Breast epithelium (tissue), 3 donors: ENCODE measurements at regions not wholly inside any gene's neighbourhood (a gene's known extent, or its start where the extent isn't known, plus 50 kb on each side); places are given as distances from the start of the nearest gene placed in this dataset.

ENCODE experiments used
- POLR2A ChIP-seq: fragments of 450-650 bp; IDR thresholded peaks from one replicate; pipeline ENCODE4 v1.6.1; 2016; ENCODE audit warnings: antibody characterized with exemption, mild to moderate bottlenecking, moderate library complexity
- POLR2AphosphoS5 ChIP-seq, 3 donors: sonication (generic); formaldehyde crosslinking; IDR thresholded peaks; one replicate each; pipeline ENCODE4 v1.6.1; 2017; ENCODE audit warnings: antibody characterized with exemption in 3 of 3
- TF ChIP-seq, protein P1 (sequence below), 3 donors: fragments of 450-650 bp; IDR thresholded peaks; one replicate each; pipeline ENCODE4 v1.5.1; 2016 to 2017; ENCODE audit warnings: antibody characterized with exemption in 3 of 3, mild to moderate bottlenecking in 3 of 3, moderate library complexity in 3 of 3

DNA sequence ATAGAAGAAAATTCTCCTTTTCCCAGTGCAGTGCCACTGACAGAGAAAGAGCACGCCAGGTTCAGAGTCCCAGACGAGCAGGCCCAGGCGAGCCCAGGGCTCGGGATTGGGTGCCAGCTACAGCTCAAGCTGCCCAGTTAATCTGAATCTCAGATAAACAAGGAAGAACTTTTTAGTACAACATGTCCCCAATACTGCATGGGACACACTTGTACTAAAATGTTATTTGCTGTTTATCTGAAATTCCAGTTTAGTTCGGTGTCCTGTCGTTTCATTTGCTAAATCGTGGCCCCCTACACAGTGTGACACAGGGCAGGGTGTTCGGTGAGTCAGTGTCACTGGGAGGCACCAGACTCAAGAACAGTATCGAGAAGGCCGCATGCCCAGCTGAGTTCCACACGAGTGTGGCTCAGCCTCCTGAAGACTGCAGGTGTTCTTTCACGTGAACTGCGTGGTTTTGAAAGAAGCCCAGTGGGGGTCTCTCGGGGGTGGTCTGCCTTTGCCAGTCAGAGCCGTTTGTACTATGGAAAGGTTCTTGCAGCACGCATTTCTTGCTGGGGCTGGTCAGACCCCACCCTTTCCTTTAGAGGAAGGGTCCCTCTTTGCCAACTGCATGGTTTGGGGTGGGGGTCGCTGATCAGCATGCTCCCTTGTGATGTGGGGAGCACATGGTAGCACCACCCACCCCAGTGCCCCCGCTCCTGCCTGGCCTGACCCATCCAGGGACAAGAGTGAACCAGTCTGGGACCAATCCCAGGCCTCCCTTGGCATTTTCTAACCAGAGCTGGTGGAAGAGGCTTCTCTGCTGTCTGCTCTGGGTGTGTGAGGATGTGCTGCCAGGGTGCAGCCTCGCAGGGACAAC is 115.6 kb upstream of the B3GAT1 start:
- no peak for TF ChIP-seq POLR2AphosphoS5 (IDR thresholded peaks at IDR 0.05)
- TF ChIP-seq, protein P1, sequence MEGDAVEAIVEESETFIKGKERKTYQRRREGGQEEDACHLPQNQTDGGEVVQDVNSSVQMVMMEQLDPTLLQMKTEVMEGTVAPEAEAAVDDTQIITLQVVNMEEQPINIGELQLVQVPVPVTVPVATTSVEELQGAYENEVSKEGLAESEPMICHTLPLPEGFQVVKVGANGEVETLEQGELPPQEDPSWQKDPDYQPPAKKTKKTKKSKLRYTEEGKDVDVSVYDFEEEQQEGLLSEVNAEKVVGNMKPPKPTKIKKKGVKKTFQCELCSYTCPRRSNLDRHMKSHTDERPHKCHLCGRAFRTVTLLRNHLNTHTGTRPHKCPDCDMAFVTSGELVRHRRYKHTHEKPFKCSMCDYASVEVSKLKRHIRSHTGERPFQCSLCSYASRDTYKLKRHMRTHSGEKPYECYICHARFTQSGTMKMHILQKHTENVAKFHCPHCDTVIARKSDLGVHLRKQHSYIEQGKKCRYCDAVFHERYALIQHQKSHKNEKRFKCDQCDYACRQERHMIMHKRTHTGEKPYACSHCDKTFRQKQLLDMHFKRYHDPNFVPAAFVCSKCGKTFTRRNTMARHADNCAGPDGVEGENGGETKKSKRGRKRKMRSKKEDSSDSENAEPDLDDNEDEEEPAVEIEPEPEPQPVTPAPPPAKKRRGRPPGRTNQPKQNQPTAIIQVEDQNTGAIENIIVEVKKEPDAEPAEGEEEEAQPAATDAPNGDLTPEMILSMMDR (IDR thresholded peaks at IDR 0.05): no peak
- TF ChIP-seq POLR2A: no peak
